ENCODE measurements at regions not wholly inside any gene's neighbourhood (a gene's known extent, or its start where the extent isn't known, plus 50 kb on each side); places are given as distances from the start of the nearest gene placed in this dataset.
A peak's percentile ranks its signal among the peaks of the same experiment; 100 is the strongest.

DNA sequence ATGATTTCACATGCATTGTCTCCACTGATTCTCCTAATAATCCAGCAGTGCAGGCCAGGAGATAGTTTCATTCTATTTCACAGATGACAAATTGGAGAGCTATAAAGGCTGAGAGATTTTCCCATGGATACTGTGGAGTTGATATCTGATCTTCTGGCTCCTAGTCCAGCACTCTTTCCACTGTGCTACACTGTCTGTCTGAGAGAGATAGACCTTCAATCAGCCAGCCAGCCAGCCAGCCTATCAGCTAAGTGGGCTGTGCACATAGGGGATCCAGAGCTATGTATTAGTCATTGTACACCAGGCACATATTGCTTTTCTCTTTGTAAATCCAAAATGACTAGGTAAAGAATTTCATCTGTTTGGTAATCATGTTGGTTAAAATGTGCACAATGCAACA, 91.8 kb upstream of the ATP2B1 start:
- Histone ChIP-seq H3K36me3 (ENCODE audit: control insufficient read depth in 2 of 2, insufficient read depth in 2 of 2, low read length in 1 of 2) (no peaks in the 10 kb centered on the region), H3K27me3 (replicated peaks in 1 of 2; ENCODE audit: control insufficient read depth in 2 of 2, insufficient read depth in 2 of 2, low read length in 1 of 2) (no peaks in the 10 kb centered on the region), H3K4me3 (no peak overlapping the region), H3K79me2 (ENCODE audit: control insufficient read depth, insufficient read depth, low read length) (no peaks in the 10 kb centered on the region), H3K27ac (ENCODE audit: control insufficient read depth, insufficient read depth) (no peak overlapping the region), H3K4me1 (ENCODE audit: control insufficient read depth, insufficient read depth, low read length) (no peaks in the 10 kb centered on the region), H3K9me3 (replicated peaks; ENCODE audit: control insufficient read depth, insufficient read depth, low read length) (no peaks in the 10 kb centered on the region), H2AFZ (ENCODE audit: control insufficient read depth, low read depth, low read length) (no peak overlapping the region), H3K9ac (ENCODE audit: control insufficient read depth, insufficient read depth, low read length) (no peak overlapping the region), H4K20me1 (ENCODE audit: control insufficient read depth, insufficient read depth) (no peaks in the 10 kb centered on the region), H3K4me2 (ENCODE audit: control insufficient read depth, insufficient read depth) (no peak overlapping the region)
- TF ChIP-seq SUZ12 (IDR thresholded peaks at IDR 0.05; ENCODE audit: unreplicated experiment) = no peak
- no peak for TF ChIP-seq CREM (IDR thresholded peaks at IDR 0.05; ENCODE audit: low read depth)
- TF ChIP-seq ZNF274 (IDR thresholded peaks at IDR 0.05; ENCODE audit: insufficient read depth, insufficient read length) = no peak
- no peak for TF ChIP-seq TCF12 (IDR thresholded peaks at IDR 0.05; ENCODE audit: low read depth, low read length)
- TF ChIP-seq, protein P1, sequence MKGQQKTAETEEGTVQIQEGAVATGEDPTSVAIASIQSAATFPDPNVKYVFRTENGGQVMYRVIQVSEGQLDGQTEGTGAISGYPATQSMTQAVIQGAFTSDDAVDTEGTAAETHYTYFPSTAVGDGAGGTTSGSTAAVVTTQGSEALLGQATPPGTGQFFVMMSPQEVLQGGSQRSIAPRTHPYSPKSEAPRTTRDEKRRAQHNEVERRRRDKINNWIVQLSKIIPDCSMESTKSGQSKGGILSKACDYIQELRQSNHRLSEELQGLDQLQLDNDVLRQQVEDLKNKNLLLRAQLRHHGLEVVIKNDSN (IDR thresholded peaks at IDR 0.05; ENCODE audit: borderline replicate concordance, extremely low read length, insufficient read depth, low read depth, low read length) = no peak
- TF ChIP-seq, protein P2, sequence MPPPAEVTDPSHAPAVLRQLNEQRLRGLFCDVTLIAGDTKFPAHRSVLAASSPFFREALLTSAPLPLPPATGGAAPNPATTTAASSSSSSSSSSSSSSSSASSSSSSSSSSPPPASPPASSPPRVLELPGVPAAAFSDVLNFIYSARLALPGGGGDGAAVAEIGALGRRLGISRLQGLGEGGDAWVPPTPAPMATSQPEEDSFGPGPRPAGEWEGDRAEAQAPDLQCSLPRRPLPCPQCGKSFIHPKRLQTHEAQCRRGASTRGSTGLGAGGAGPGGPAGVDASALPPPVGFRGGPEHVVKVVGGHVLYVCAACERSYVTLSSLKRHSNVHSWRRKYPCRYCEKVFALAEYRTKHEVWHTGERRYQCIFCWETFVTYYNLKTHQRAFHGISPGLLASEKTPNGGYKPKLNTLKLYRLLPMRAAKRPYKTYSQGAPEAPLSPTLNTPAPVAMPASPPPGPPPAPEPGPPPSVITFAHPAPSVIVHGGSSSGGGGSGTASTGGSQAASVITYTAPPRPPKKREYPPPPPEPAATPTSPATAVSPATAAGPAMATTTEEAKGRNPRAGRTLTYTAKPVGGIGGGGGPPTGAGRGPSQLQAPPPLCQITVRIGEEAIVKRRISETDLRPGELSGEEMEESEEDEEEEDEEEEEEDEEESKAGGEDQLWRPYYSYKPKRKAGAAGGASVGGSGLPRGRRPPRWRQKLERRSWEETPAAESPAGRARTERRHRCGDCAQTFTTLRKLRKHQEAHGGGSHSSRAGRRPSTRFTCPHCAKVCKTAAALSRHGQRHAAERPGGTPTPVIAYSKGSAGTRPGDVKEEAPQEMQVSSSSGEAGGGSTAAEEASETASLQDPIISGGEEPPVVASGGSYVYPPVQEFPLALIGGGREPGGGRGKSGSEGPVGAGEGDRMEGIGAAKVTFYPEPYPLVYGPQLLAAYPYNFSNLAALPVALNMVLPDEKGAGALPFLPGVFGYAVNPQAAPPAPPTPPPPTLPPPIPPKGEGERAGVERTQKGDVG (CRISPR knock-in tag; IDR thresholded peaks at IDR 0.05) = no peak
- TF ChIP-seq SMAD1 (IDR thresholded peaks at IDR 0.05; ENCODE audit: low read depth, partially characterized antibody) = no peak
- TF ChIP-seq ZNF622 (IDR thresholded peaks at IDR 0.05) = no peak
- no peak for TF ChIP-seq ATF7 (IDR thresholded peaks at IDR 0.05; ENCODE audit: low read depth)
- no peak for TF ChIP-seq RB1 (IDR thresholded peaks at IDR 0.05; ENCODE audit: borderline replicate concordance)
- TF ChIP-seq BACH1 (IDR thresholded peaks at IDR 0.05; ENCODE audit: borderline replicate concordance) = no peak
- POLR2A ChIA-PET = interaction anchor here (0.8 to 1.6 kb wide), 2 partner anchors 12 to 127 kb away, joined by 4 read pairs; no protein-coding TSS in a partner anchor
- BruUV-seq (replicated peaks) = no TSS peak
- RAD21 ChIA-PET (ENCODE audit: unreplicated experiment) = interaction anchor here (1.0 to 1.5 kb wide), 5 partner anchors 10 to 256 kb away, joined by 3 read pairs; no protein-coding TSS in a partner anchor
- FAIRE-seq = no peak
- in situ Hi-C loops (cut with MboI) (no loop called here), intact Hi-C loops (cut with micrococcal nuclease; ENCODE audit: unreplicated experiment) (no loop called here)
- DNase-seq (ENCODE audit: low read depth, low spot score) = no peak
- CTCF ChIA-PET = interaction anchor here (0.9 to 1.3 kb wide), 2 partner anchors 18 to 19 kb away, joined by 3 read pairs; no protein-coding TSS in a partner anchor
- ATAC-seq = peak; percentile 47
- SMC1A ChIA-PET (ENCODE audit: uncharacterized antibody, unreplicated experiment) = interaction anchor here (0.8 to 6.5 kb wide), 10 partner anchors 14 to 336 kb away, joined by 3 to 25 read pairs (median 4); no protein-coding TSS in a partner anchor

Measured in GM12878 (cell line).